ENCODE measurements at regions not wholly inside any gene's neighbourhood (a gene's known extent, or its start where the extent isn't known, plus 50 kb on each side); places are given as distances from the start of the nearest gene placed in this dataset.

DNA sequence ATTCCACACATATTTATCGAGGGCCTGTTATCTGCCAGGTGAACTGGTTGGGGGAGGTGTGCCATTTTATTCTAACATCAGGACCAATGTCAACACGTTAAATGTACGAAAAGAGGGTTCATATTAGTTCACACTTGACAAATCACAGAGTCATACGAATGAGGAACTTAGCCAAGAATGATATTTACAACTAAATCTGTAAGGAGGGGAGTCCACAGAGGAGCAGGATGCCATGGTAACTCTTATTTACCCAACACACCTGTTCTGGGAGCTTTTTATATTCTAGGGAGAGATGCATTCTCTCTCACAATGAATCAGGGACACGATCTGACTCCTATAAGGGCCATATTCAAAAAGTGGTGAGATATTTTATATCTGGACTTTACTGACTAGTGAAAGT, 144.1 kb downstream of the CDC42EP3 start:
- TF ChIP-seq POLR2AphosphoS5 (IDR thresholded peaks at IDR 0.05; ENCODE audit: borderline replicate concordance, low read depth, low read length) (no peak), EZH2 (IDR thresholded peaks at IDR 0.05) (no peak)

Measured in SK-N-MC (cell line).